ENCODE measurements at regions not wholly inside any gene's neighbourhood (a gene's known extent, or its start where the extent isn't known, plus 50 kb on each side); places are given as distances from the start of the nearest gene placed in this dataset.
"Not testable (repeated sequence)": the region's sequence is repeated elsewhere in the genome, so short reads cannot be mapped to it uniquely, and the experiment has no call there.

- H3K36me3 ChIP-seq; H3K9ac ChIP-seq; H3K27me3 ChIP-seq; H3K4me3 ChIP-seq; H3K27ac ChIP-seq; H3K4me1 ChIP-seq; H3K4me2 ChIP-seq; H3K9me3 ChIP-seq (replicated peaks in 1 of 11); H4K20me1 ChIP-seq: not testable (repeated sequence)
Observed at GRCh38 chr15:83335542-83335941, 51.1 kb upstream of the BNC1 start.

GRCh38 chr15:83339396-83339795 lies 54.9 kb upstream of the BNC1 start:
- Histone ChIP-seq H3K9me3 (replicated peaks in 1 of 11) (peaks cover 0 to 5% (median 0%) of the 10 kb centered on the region in 11 experiments; a peak in 1 of 22 replicates), H4K20me1 (no peaks in the 10 kb centered on the region)
- TF ChIP-seq Cebpa-rat (IDR thresholded peaks at IDR 0.05), result no peak

GRCh38 chr15:83340087-83340486 lies 55.6 kb upstream of the BNC1 start:
- H3K4me1 ChIP-seq, result no peaks in the 10 kb centered on the region
- H4K20me1 ChIP-seq, result no peaks in the 10 kb centered on the region
- H3K4me2 ChIP-seq, result no peak overlapping the region
- H3K36me3 ChIP-seq, result no peaks in the 10 kb centered on the region
- TF ChIP-seq Cebpa-rat (IDR thresholded peaks at IDR 0.05), result no peak
- no peaks in the 10 kb centered on the region for H3K27me3 ChIP-seq
- H3K27ac ChIP-seq, result no peak overlapping the region
- H3K9me3 ChIP-seq (replicated peaks in 1 of 11), result peaks cover 0 to 5% (median 0%) of the 10 kb centered on the region in 11 experiments; a peak in 1 of 22 replicates
- no peak overlapping the region for H3K4me3 ChIP-seq
- no peak overlapping the region for H3K9ac ChIP-seq

More at GRCh38 chr15:83339396-83339795, 54.9 kb upstream of the BNC1 start:
- Histone ChIP-seq H3K4me3 (no peak overlapping the region), H3K36me3 (no peaks in the 10 kb centered on the region), H3K27me3 (no peaks in the 10 kb centered on the region), H3K4me2 (no peak overlapping the region), H3K27ac (no peak overlapping the region), H3K4me1 (no peaks in the 10 kb centered on the region), H3K9ac (no peak overlapping the region)

GRCh38 chr15:83346342-83346741 lies 61.9 kb upstream of the BNC1 start:
- Histone ChIP-seq H3K27ac (no peak overlapping the region), H3K9me3 (replicated peaks in 1 of 11) (no peaks in the 10 kb centered on the region), H3K9ac (no peak overlapping the region), H3K4me2 (no peak overlapping the region), H4K20me1 (no peaks in the 10 kb centered on the region), H3K4me1 (no peaks in the 10 kb centered on the region), H3K27me3 (no peaks in the 10 kb centered on the region), H3K4me3 (no peak overlapping the region), H3K36me3 (no peaks in the 10 kb centered on the region)
- TF ChIP-seq Cebpa-rat (IDR thresholded peaks at IDR 0.05), result no peak

GRCh38 chr15:83352119-83352518 lies 67.7 kb upstream of the BNC1 start:
- H3K4me3 ChIP-seq, result no peak overlapping the region
- no peaks in the 10 kb centered on the region for H4K20me1 ChIP-seq
- H3K27ac ChIP-seq, result no peak overlapping the region
- no peak overlapping the region for H3K9ac ChIP-seq
- H3K4me2 ChIP-seq, result no peak overlapping the region
- H3K27me3 ChIP-seq, result no peaks in the 10 kb centered on the region
- H3K4me1 ChIP-seq, result peaks cover 0 to 11% (median 7%) of the 10 kb centered on the region in 10 experiments; a peak in 11 of 20 replicates
- no peak for TF ChIP-seq Cebpa-rat (IDR thresholded peaks at IDR 0.05)
- peaks cover 0 to 9% (median 6%) of the 10 kb centered on the region in 11 experiments; a peak in 7 of 22 replicates for H3K9me3 ChIP-seq (replicated peaks in 1 of 11)
- no peaks in the 10 kb centered on the region for H3K36me3 ChIP-seq

- H3K4me2 ChIP-seq, result peak overlapping the region in 9 of 11 experiments; percentile 1 to 51 (median 40); a peak in 12 of 22 replicates
- H3K27ac ChIP-seq, result peak overlapping the region in 3 of 11 experiments; percentile 12 to 30 (median 18); a peak in 2 of 22 replicates
- no peak overlapping the region for H3K4me3 ChIP-seq
Observed at GRCh38 chr15:83356501-83357399, 72.3 kb upstream of the BNC1 start.

GRCh38 chr15:83358972-83359564 lies 74.6 kb upstream of the BNC1 start:
- TF ChIP-seq Cebpa-rat (IDR thresholded peaks at IDR 0.05), result no peak
- Histone ChIP-seq H3K9ac (no peak overlapping the region), H3K4me3 (no peak overlapping the region), H3K27me3 (no peaks in the 10 kb centered on the region), H4K20me1 (no peaks in the 10 kb centered on the region), H3K27ac (no peak overlapping the region), H3K4me1 (peaks cover 0 to 12% (median 9%) of the 10 kb centered on the region in 10 experiments; a peak in 14 of 20 replicates), H3K36me3 (no peaks in the 10 kb centered on the region), H3K9me3 (replicated peaks in 1 of 11) (peaks cover 16 to 27% (median 20%) of the 10 kb centered on the region in 11 experiments), H3K4me2 (no peak overlapping the region)

More at GRCh38 chr15:83356501-83357399, 72.3 kb upstream of the BNC1 start:
- TF ChIP-seq Cebpa-rat (IDR thresholded peaks at IDR 0.05), result no peak
- Histone ChIP-seq H3K4me1 (peaks cover 0 to 11% (median 9%) of the 10 kb centered on the region in 10 experiments; a peak in 13 of 20 replicates), H3K36me3 (no peaks in the 10 kb centered on the region), H3K27me3 (no peaks in the 10 kb centered on the region), H4K20me1 (no peaks in the 10 kb centered on the region), H3K9ac (no peak overlapping the region), H3K9me3 (replicated peaks in 1 of 11) (peaks cover 16 to 30% (median 23%) of the 10 kb centered on the region in 11 experiments)

- Histone ChIP-seq H3K4me3 (no peak overlapping the region), H3K9ac (no peak overlapping the region), H3K4me2 (no peak overlapping the region), H4K20me1 (no peaks in the 10 kb centered on the region), H3K27ac (no peak overlapping the region), H3K9me3 (replicated peaks in 1 of 11) (peaks cover 14 to 27% (median 17%) of the 10 kb centered on the region in 11 experiments), H3K4me1 (peaks cover 12 to 35% (median 20%) of the 10 kb centered on the region in 10 experiments), H3K36me3 (no peaks in the 10 kb centered on the region), H3K27me3 (peaks cover 0 to 7% (median 0%) of the 10 kb centered on the region in 11 experiments; a peak in 1 of 22 replicates)
- no peak for TF ChIP-seq Cebpa-rat (IDR thresholded peaks at IDR 0.05)
Observed at GRCh38 chr15:83362706-83363105, 78.2 kb upstream of the BNC1 start.

- Histone ChIP-seq H3K27ac (peak overlapping the region in 4 of 11 experiments; percentile 41 to 54 (median 50); a peak in 6 of 22 replicates), H3K4me3 (no peak overlapping the region), H4K20me1 (no peaks in the 10 kb centered on the region), H3K27me3 (peaks cover 0 to 7% (median 0%) of the 10 kb centered on the region in 11 experiments; a peak in 1 of 22 replicates), H3K9me3 (replicated peaks in 1 of 11) (peaks cover 14 to 21% (median 16%) of the 10 kb centered on the region in 11 experiments), H3K36me3 (no peaks in the 10 kb centered on the region), H3K4me1 (peaks cover 12 to 35% (median 20%) of the 10 kb centered on the region in 10 experiments), H3K4me2 (peak overlapping the region in 10 of 11 experiments; percentile 66 to 85 (median 78); a peak in 16 of 22 replicates), H3K9ac (no peak overlapping the region)
- TF ChIP-seq Cebpa-rat (IDR thresholded peaks at IDR 0.05), result no peak
Observed at GRCh38 chr15:83364501-83364900, 80.0 kb upstream of the BNC1 start.

Measured in BLaER1 treated with 17β-estradiol and CSF1 and Interleukin-3, amounts not matched to agents 10 nM and 100 nM (cell line).